Common myeloid progenitor, CD34-positive (primary cell): ENCODE measurements at regions not wholly inside any gene's neighbourhood (a gene's known extent, or its start where the extent isn't known, plus 50 kb on each side); places are given as distances from the start of the nearest gene placed in this dataset.

Experiments
- CTCF ChIA-PET: fragments of 350-600 bp; sonication (Branson Sonifier 250); formaldehyde crosslinking; loops from one replicate; lab custom pipeline; 2021; ENCODE audit warnings: antibody characterized with exemption; lab: Charles Lee
- POLR2A ChIA-PET: fragments of 350-600 bp; sonication (Branson Sonifier 250); formaldehyde crosslinking; loops from one replicate; lab custom pipeline; 2021; ENCODE audit warnings: antibody characterized with exemption; lab: Charles Lee
- DNase-seq, 3 donors: peaks; one replicate each; pipeline versions ENCODE4 v3.0.0 to v3.0.0-alpha.2; 2013
- H3K27ac ChIP-seq, 2 experiments: 1 replicate in 1 of 2; 2 replicates in 1 of 2; pipeline ENCODE4 v1.7.0; 2013; ENCODE audit warnings: inconsistent platforms in 2 of 2, low read length in 2 of 2, mild to moderate bottlenecking in 2 of 2, low read depth in 1 of 2, moderate library complexity in 1 of 2; ENCODE audit not compliant: severe bottlenecking in 2 of 2, insufficient read depth in 1 of 2, poor library complexity in 1 of 2
- H3K27me3 ChIP-seq, 5 experiments: replicated peaks in 2 of 5; 1 replicate in 3 of 5; 2 replicates in 2 of 5; pipeline versions ENCODE4 v1.6.1 to v1.7.0; 2013; ENCODE audit warnings: low read length in 4 of 5, mild to moderate bottlenecking in 2 of 5, moderate library complexity in 2 of 5, inconsistent platforms in 1 of 5; ENCODE audit not compliant: insufficient read depth in 5 of 5, control insufficient read depth in 4 of 5
- H3K36me3 ChIP-seq, 4 experiments: 1 replicate in 2 of 4; 2 replicates in 2 of 4; pipeline versions ENCODE4 v1.6.1 to v1.7.0; 2013; ENCODE audit warnings: low read length in 3 of 4, control low read depth in 1 of 4, mild to moderate bottlenecking in 1 of 4; ENCODE audit not compliant: control insufficient read depth in 4 of 4, insufficient read depth in 4 of 4
- H3K4me1 ChIP-seq, 4 experiments: 1 replicate in 3 of 4; 2 replicates in 1 of 4; pipeline versions ENCODE4 v1.6.1 to v1.7.1; 2013; ENCODE audit warnings: low read length in 3 of 4, mild to moderate bottlenecking in 3 of 4, control low read depth in 1 of 4, inconsistent platforms in 1 of 4, moderate library complexity in 1 of 4; ENCODE audit not compliant: control insufficient read depth in 4 of 4, insufficient read depth in 4 of 4; ENCODE audit errors: control extremely low read depth in 1 of 4
- H3K4me3 ChIP-seq, 7 experiments: 1 replicate in 4 of 7; 2 replicates in 3 of 7; pipeline versions ENCODE4 v1.5.1 to v1.7.0; 2013; ENCODE audit warnings: mild to moderate bottlenecking in 7 of 7, low read length in 6 of 7, moderate library complexity in 6 of 7, inconsistent platforms in 2 of 7, low read depth in 2 of 7, control low read depth in 1 of 7; ENCODE audit not compliant: insufficient read depth in 4 of 7, control insufficient read depth in 1 of 7; ENCODE audit errors: extremely low read depth in 1 of 7
- H3K9me3 ChIP-seq, 5 experiments: 1 replicate in 4 of 5; 2 replicates in 1 of 5; pipeline versions ENCODE4 v1.6.1 to v1.7.1; 2013; ENCODE audit warnings: low read length in 4 of 5, mild to moderate bottlenecking in 2 of 5, inconsistent platforms in 1 of 5, low read depth in 1 of 5, moderate library complexity in 1 of 5; ENCODE audit not compliant: control insufficient read depth in 4 of 5, insufficient read depth in 2 of 5; ENCODE audit errors: control extremely low read depth in 1 of 5
- WGBS: methylation state at CpG from one replicate; pipeline ENCODE4 v1.1.5; 2013; ENCODE audit not compliant: insufficient coverage; 5-methylcytosine and 5-hydroxymethylcytosine counted together

DNA sequence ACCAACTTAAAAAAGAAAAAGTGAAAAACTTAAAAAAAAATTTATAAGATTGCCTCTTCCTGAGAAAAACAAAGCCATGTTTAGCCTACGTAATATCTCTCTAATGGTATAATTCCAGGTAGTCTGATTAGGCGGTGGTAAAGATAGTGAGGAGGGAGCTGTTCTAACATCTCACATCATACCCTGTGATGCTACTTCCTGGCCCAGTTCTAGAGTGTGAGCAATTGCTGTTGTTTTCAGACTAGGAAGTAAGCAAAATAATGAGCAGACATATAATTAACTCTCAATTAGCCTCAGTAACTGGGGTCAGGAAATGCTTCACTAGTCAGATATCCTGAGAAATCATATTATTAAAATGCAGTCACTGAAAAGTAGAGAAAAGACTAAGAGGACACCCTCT, 113.9 kb downstream of the PHLDA1 start:
- H3K9me3 ChIP-seq = no peaks in the 10 kb centered on the region
- H3K4me1 ChIP-seq = no peaks in the 10 kb centered on the region
- DNase-seq = no peak
- H3K36me3 ChIP-seq = no peaks in the 10 kb centered on the region
- no peak overlapping the region for H3K4me3 ChIP-seq
- 100% methylated on average over 1 of the region's 2 CpGs for WGBS
- POLR2A ChIA-PET = no interaction called here
- H3K27ac ChIP-seq = no peak overlapping the region
- CTCF ChIA-PET = interaction anchor here (0.6 kb wide), 1 partner anchor 157 kb away, joined by 3 read pairs; no protein-coding TSS in a partner anchor
- peaks cover 0 to 4% (median 0%) of the 10 kb centered on the region in 5 experiments for H3K27me3 ChIP-seq

DNA sequence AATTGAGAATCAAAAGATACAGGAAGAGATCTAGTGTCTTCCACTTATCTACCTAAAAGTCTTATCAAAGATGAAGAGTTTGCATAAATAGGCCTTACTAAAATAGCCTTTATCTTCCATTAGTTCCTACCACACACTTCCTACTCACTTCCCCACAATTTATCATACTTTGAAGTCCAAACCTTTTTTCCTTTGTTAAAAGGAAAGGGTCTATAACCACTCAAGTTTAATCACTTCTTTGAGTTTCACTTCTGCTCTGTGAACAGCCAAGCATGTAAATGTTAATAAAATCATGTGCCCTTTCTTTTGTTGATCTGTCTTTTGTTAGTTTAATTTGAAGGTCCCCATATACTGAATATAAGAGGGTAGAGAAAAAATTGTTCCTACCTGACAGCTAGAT, 114.5 kb downstream of the PHLDA1 start:
- Histone ChIP-seq H3K27me3 (peaks cover 0 to 4% (median 0%) of the 10 kb centered on the region in 5 experiments), H3K9me3 (no peaks in the 10 kb centered on the region), H3K27ac (no peak overlapping the region), H3K4me1 (no peaks in the 10 kb centered on the region), H3K4me3 (no peak overlapping the region), H3K36me3 (no peaks in the 10 kb centered on the region)
- POLR2A ChIA-PET = no interaction called here
- CTCF ChIA-PET = interaction anchor here (0.5 kb wide), 1 partner anchor 245 kb away, joined by 3 read pairs; no protein-coding TSS in a partner anchor
- DNase-seq = no peak

- no peaks in the 10 kb centered on the region for H3K36me3 ChIP-seq
- peaks cover 0 to 4% (median 0%) of the 10 kb centered on the region in 5 experiments for H3K27me3 ChIP-seq
- CTCF ChIA-PET = no interaction called here
- no peaks in the 10 kb centered on the region for H3K9me3 ChIP-seq
- POLR2A ChIA-PET = no interaction called here
- DNase-seq = no peak
- H3K27ac ChIP-seq = no peak overlapping the region
- no peak overlapping the region for H3K4me3 ChIP-seq
- no peaks in the 10 kb centered on the region for H3K4me1 ChIP-seq
- WGBS = 100% methylated on average over 3 of the region's 5 CpGs
Observed at GRCh38 chr12:75913502-75914351, 117.8 kb downstream of the PHLDA1 start.

DNA sequence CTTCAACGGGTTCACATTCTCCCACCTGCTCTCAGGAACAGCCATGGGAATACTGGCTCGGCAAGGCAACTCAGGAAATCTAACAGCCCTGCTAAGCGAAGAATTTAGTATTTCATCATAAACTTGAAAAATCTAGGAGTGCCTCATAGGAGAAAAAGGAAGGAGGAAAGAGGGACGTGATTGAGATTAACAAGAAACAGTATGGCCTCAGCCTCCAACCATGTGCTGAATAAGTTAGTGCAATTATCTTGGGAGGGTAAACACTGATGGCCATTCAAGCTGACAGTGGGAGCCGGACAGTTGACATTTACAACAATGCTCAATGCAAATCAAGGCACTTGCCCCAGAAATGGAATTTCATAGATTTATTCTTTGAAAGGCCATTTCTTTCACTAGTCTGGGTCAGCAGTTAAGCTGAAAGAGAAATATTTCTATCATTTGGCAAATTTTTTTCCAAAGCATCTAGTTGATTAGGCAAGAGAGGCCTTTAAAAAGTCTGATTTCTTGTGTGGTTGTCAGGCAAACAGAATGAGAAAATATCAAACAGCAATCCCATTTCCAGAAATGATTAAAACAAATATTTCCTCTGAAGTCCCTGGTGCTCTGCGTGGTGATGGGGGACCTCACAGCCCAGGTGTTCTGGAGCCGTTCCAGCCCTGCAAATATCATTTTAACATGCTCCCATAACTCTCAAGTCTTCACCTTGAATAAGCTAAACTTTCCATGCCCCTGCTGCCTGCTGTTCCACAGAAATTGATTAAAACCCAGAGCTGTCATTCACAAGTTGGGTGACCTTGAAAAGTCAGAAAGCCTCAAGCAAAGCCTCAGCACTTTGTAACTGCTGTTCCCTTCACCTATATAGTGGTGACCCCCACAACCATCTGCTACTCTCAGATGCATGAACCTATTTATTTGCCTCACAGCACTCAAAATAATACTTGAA, 121.6 kb downstream of the PHLDA1 start:
- ChIA-PET CTCF (no interaction called here), POLR2A (no interaction called here)
- Histone ChIP-seq H3K4me3 (no peak overlapping the region), H3K36me3 (no peaks in the 10 kb centered on the region), H3K27ac (no peak overlapping the region), H3K4me1 (no peaks in the 10 kb centered on the region), H3K9me3 (no peaks in the 10 kb centered on the region), H3K27me3 (peaks cover 0 to 6% (median 0%) of the 10 kb centered on the region in 5 experiments)
- DNase-seq = no peak
- WGBS = 98% methylated on average over 5 of the region's 7 CpGs

DNA sequence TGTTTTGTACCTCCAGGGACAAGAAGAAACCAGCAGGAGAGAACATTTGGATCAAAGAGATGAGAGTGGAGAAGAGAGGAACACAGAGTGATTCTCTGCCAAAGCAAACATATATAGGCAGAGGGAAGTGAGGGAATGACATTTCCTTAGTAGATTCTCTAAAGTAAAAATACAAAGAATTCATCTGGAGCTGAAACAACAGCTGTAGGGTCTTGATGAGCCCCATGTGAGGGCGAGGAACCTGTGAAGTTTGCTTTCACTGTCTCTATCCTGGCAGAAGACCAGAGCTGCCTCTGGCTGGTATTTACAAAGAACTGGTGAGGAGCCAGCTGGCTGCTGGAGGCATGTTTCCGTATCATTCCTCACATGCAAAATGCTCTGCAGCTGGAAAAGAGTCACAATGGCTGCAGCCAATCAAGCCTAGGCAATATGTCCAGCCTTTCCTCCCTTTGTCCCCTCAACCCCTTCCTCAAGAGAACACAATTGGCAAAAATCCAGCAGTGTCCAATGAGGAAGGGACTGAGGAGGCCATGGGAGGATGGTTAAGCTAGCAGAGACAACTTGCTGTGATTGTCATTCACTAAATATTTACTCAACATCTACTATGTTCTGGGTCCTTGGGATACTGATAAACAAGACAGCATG, 122.5 kb downstream of the PHLDA1 start:
- ChIA-PET CTCF (no interaction called here), POLR2A (no interaction called here)
- DNase-seq = no peak
- no peak overlapping the region for H3K4me3 ChIP-seq
- H3K27ac ChIP-seq = no peak overlapping the region
- no peaks in the 10 kb centered on the region for H3K4me1 ChIP-seq
- 92% methylated on average over 2 of the region's 2 CpGs for WGBS
- no peaks in the 10 kb centered on the region for H3K36me3 ChIP-seq
- H3K27me3 ChIP-seq = peaks cover 0 to 6% (median 0%) of the 10 kb centered on the region in 5 experiments
- H3K9me3 ChIP-seq = no peaks in the 10 kb centered on the region

DNA sequence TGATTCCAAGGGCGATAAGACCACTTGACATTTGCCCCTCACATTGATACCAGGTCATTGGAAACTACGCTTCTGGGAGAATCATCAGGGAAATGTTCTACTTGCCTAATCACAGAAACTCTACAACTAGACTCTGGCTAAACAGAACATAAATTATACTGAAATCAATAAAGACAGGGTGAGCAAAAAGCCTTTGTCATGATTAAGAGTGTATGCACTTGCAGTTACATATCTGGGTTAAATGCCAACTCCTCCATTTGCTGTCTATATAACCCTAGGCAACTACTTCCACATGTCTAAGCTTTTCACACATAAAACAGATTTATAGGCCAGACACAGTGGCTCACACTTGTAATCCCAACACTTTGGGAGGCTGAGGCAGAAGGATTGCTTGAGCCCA, 125.7 kb downstream of the PHLDA1 start:
- Histone ChIP-seq H3K27ac (no peak overlapping the region), H3K36me3 (no peaks in the 10 kb centered on the region), H3K4me3 (no peak overlapping the region), H3K9me3 (peaks cover 0 to 1% (median 0%) of the 10 kb centered on the region in 5 experiments), H3K4me1 (no peaks in the 10 kb centered on the region), H3K27me3 (peaks cover 0 to 6% (median 2%) of the 10 kb centered on the region in 5 experiments)
- CTCF ChIA-PET = no interaction called here
- DNase-seq = no peak
- 100% methylated on average over 2 of the region's 2 CpGs for WGBS
- POLR2A ChIA-PET = no interaction called here
